ENCODE measurements at regions not wholly inside any gene's neighbourhood (a gene's known extent, or its start where the extent isn't known, plus 50 kb on each side); places are given as distances from the start of the nearest gene placed in this dataset.

DNA sequence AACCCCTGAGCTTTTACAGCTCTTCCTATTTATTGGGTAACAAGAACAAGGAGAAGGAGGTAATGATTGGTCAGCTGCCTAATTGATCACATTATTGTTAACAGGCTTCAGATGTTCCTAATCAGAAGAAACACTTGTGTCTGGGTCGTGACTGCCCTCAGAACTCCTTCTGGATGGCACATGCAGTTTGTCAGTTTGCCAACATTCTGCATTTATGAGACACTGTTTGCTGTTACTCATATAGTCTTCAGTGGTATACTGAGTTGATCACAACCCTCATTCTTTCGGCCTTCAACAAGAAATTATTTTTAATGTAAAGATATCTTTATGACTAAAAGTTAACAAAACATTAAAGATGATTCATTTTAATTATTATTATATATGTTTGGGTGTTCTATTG, 95.7 kb upstream of the DOCK10 start:
- Histone ChIP-seq H3K27me3 (ENCODE audit: control insufficient read depth in 4 of 4, insufficient read depth in 4 of 4, low read length in 3 of 4) (peaks cover 0 to 6% (median 0%) of the 10 kb centered on the region in 4 donors), H3K9ac (ENCODE audit: low read depth in 1 of 2, low read length in 2 of 2) (no peak overlapping the region), H3K36me3 (ENCODE audit: control insufficient read depth in 4 of 4, insufficient read depth in 3 of 4, low read depth in 1 of 4, low read length in 3 of 4) (no peaks in the 10 kb centered on the region), H3K4me3 (ENCODE audit: low read depth in 1 of 3, low read length in 3 of 3) (no peak overlapping the region), H3K9me3 (ENCODE audit: control insufficient read depth in 4 of 4, low read length in 3 of 4) (peaks cover 0 to 4% (median 0%) of the 10 kb centered on the region in 4 donors), H3K4me1 (ENCODE audit: control insufficient read depth in 4 of 4, insufficient read depth in 4 of 4, low read length in 3 of 4) (no peaks in the 10 kb centered on the region), H3K27ac (ENCODE audit: low read depth in 1 of 2, low read length in 2 of 2) (no peak overlapping the region)
- no peak for TF ChIP-seq TAF1 (conservative IDR thresholded peaks at IDR 0.05)
- no peak for TF ChIP-seq EGR1 (IDR thresholded peaks at IDR 0.05; ENCODE audit: low read depth in 2 of 2)
- no peak for TF ChIP-seq HNF4A (conservative IDR thresholded peaks at IDR 0.05)
- no peak for TF ChIP-seq HNF4G (IDR thresholded peaks at IDR 0.05)
- no peak for TF ChIP-seq FOXA1 (IDR thresholded peaks at IDR 0.05)
- no peak for TF ChIP-seq FOXA2 (IDR thresholded peaks at IDR 0.05)
- TF ChIP-seq, protein P1, sequence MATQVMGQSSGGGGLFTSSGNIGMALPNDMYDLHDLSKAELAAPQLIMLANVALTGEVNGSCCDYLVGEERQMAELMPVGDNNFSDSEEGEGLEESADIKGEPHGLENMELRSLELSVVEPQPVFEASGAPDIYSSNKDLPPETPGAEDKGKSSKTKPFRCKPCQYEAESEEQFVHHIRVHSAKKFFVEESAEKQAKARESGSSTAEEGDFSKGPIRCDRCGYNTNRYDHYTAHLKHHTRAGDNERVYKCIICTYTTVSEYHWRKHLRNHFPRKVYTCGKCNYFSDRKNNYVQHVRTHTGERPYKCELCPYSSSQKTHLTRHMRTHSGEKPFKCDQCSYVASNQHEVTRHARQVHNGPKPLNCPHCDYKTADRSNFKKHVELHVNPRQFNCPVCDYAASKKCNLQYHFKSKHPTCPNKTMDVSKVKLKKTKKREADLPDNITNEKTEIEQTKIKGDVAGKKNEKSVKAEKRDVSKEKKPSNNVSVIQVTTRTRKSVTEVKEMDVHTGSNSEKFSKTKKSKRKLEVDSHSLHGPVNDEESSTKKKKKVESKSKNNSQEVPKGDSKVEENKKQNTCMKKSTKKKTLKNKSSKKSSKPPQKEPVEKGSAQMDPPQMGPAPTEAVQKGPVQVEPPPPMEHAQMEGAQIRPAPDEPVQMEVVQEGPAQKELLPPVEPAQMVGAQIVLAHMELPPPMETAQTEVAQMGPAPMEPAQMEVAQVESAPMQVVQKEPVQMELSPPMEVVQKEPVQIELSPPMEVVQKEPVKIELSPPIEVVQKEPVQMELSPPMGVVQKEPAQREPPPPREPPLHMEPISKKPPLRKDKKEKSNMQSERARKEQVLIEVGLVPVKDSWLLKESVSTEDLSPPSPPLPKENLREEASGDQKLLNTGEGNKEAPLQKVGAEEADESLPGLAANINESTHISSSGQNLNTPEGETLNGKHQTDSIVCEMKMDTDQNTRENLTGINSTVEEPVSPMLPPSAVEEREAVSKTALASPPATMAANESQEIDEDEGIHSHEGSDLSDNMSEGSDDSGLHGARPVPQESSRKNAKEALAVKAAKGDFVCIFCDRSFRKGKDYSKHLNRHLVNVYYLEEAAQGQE (IDR thresholded peaks at IDR 0.05) = no peak
- no peak for TF ChIP-seq NR2F2 (IDR thresholded peaks at IDR 0.05)
- no peak for TF ChIP-seq RAD21 (IDR thresholded peaks at IDR 0.05)
- TF ChIP-seq GABPA (IDR thresholded peaks at IDR 0.05 in 1 of 2, conservative IDR thresholded peaks at IDR 0.05 in 1 of 2) = no peak
- 54% methylated on average over 2 of the region's 2 CpGs for WGBS
- no peak for DNase-seq (ENCODE audit: low spot score)

DNA sequence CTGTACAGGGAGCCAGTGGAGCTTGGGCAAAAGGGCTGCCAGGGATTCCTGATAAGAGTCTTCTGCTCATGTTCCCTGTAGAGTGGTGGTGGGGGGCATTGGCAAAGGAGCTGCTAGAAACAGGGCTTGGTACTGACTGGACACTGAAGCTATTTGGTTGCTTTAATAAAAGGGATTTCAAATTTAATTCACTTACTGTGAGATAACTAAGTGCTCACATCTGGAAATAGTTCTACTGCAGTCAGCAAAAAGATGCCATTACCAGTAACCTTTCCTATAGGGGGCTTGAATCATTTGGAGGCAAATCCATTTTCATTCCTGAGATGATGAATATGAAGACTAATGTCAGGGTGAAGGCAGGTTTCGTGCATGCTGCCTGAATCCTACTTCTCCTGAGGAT, 94.3 kb upstream of the DOCK10 start:
- Histone ChIP-seq H3K4me3 (ENCODE audit: low read depth in 1 of 3, low read length in 3 of 3) (no peak overlapping the region), H3K27me3 (ENCODE audit: control insufficient read depth in 4 of 4, insufficient read depth in 4 of 4, low read length in 3 of 4) (peaks cover 0 to 3% (median 0%) of the 10 kb centered on the region in 4 donors), H3K4me1 (ENCODE audit: control insufficient read depth in 4 of 4, insufficient read depth in 4 of 4, low read length in 3 of 4) (no peaks in the 10 kb centered on the region), H3K27ac (ENCODE audit: low read depth in 1 of 2, low read length in 2 of 2) (no peak overlapping the region), H3K36me3 (ENCODE audit: control insufficient read depth in 4 of 4, insufficient read depth in 3 of 4, low read depth in 1 of 4, low read length in 3 of 4) (no peaks in the 10 kb centered on the region), H3K9ac (ENCODE audit: low read depth in 1 of 2, low read length in 2 of 2) (no peak overlapping the region), H3K9me3 (ENCODE audit: control insufficient read depth in 4 of 4, low read length in 3 of 4) (peaks cover 0 to 4% (median 0%) of the 10 kb centered on the region in 4 donors)
- no peak for DNase-seq (ENCODE audit: low spot score)
- WGBS = 69% methylated on average over 1 of the region's 1 CpG
- TF ChIP-seq JUND (IDR thresholded peaks at IDR 0.05) = no peak
- no peak for TF ChIP-seq NR2F2 (IDR thresholded peaks at IDR 0.05)
- TF ChIP-seq, protein P2, sequence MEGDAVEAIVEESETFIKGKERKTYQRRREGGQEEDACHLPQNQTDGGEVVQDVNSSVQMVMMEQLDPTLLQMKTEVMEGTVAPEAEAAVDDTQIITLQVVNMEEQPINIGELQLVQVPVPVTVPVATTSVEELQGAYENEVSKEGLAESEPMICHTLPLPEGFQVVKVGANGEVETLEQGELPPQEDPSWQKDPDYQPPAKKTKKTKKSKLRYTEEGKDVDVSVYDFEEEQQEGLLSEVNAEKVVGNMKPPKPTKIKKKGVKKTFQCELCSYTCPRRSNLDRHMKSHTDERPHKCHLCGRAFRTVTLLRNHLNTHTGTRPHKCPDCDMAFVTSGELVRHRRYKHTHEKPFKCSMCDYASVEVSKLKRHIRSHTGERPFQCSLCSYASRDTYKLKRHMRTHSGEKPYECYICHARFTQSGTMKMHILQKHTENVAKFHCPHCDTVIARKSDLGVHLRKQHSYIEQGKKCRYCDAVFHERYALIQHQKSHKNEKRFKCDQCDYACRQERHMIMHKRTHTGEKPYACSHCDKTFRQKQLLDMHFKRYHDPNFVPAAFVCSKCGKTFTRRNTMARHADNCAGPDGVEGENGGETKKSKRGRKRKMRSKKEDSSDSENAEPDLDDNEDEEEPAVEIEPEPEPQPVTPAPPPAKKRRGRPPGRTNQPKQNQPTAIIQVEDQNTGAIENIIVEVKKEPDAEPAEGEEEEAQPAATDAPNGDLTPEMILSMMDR (IDR thresholded peaks at IDR 0.05; ENCODE audit: low read depth, low read length, missing input control) = no peak
- no peak for TF ChIP-seq RAD21 (IDR thresholded peaks at IDR 0.05)
- no peak for TF ChIP-seq SP1 (IDR thresholded peaks at IDR 0.05)

DNA sequence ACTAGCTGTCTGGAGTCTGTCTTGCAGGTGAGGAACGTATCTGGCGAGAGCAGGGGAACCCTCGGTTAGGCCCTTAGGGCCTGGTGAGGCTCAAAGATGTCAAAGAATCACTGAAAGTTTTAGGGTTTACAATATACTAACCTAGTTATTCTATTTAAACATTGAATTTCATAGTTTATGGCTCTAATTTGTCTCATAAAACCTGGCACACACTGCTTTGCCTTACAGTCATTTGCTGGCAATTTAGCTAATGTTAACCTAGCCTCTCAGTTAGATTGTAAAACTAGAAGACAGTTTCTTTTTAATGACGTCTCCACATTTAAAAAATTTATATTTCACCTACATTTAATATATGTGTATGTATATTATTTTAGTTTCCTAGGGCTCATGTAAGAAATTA, 89.6 kb upstream of the DOCK10 start:
- WGBS = 84% methylated on average over 4 of the region's 4 CpGs
- H3K9me3 ChIP-seq (ENCODE audit: control insufficient read depth in 4 of 4, low read length in 3 of 4) = peaks cover 0 to 3% (median 0%) of the 10 kb centered on the region in 4 donors

More for the DNA sequence above, 89.6 kb upstream of the DOCK10 start:
- Histone ChIP-seq H3K36me3 (ENCODE audit: control insufficient read depth in 4 of 4, insufficient read depth in 3 of 4, low read depth in 1 of 4, low read length in 3 of 4) (no peaks in the 10 kb centered on the region), H3K27me3 (ENCODE audit: control insufficient read depth in 4 of 4, insufficient read depth in 4 of 4, low read length in 3 of 4) (no peaks in the 10 kb centered on the region), H3K4me1 (ENCODE audit: control insufficient read depth in 4 of 4, insufficient read depth in 4 of 4, low read length in 3 of 4) (no peaks in the 10 kb centered on the region), H3K27ac (ENCODE audit: low read depth in 1 of 2, low read length in 2 of 2) (no peak overlapping the region), H3K4me3 (ENCODE audit: low read depth in 1 of 3, low read length in 3 of 3) (no peak overlapping the region), H3K9ac (ENCODE audit: low read depth in 1 of 2, low read length in 2 of 2) (no peak overlapping the region)
- TF ChIP-seq, protein P2 (IDR thresholded peaks at IDR 0.05; ENCODE audit: low read depth, low read length, missing input control) = no peak
- TF ChIP-seq HNF4G (IDR thresholded peaks at IDR 0.05) (no peak), RAD21 (IDR thresholded peaks at IDR 0.05) (no peak), GABPA (IDR thresholded peaks at IDR 0.05 in 1 of 2, conservative IDR thresholded peaks at IDR 0.05 in 1 of 2) (no peak), RXRA (IDR thresholded peaks at IDR 0.05) (no peak), NR2F2 (IDR thresholded peaks at IDR 0.05) (no peak), FOXA2 (IDR thresholded peaks at IDR 0.05) (no peak), YY1 (IDR thresholded peaks at IDR 0.05) (no peak)
- no peak for DNase-seq (ENCODE audit: low spot score)

All from liver (tissue), 8 donors.